Breast epithelium (tissue), 3 donors: ENCODE measurements at regions not wholly inside any gene's neighbourhood (a gene's known extent, or its start where the extent isn't known, plus 50 kb on each side); places are given as distances from the start of the nearest gene placed in this dataset.

Source experiments
- CTCF ChIP-seq, 3 donors: fragments of 450-650 bp; IDR thresholded peaks; one replicate each; pipeline ENCODE4 v1.5.1; 2016 to 2017; ENCODE audit warnings: antibody characterized with exemption in 3 of 3, mild to moderate bottlenecking in 3 of 3, moderate library complexity in 3 of 3
- POLR2A ChIP-seq: fragments of 450-650 bp; IDR thresholded peaks from one replicate; pipeline ENCODE4 v1.6.1; 2016; ENCODE audit warnings: antibody characterized with exemption, mild to moderate bottlenecking, moderate library complexity
- POLR2AphosphoS5 ChIP-seq, 3 donors: sonication (generic); formaldehyde crosslinking; IDR thresholded peaks; one replicate each; pipeline ENCODE4 v1.6.1; 2017; ENCODE audit warnings: antibody characterized with exemption in 3 of 3

GRCh38 chr9:102479191-102479590 is 515.9 kb upstream of the CYLC2 start:
- TF ChIP-seq POLR2A (no peak), CTCF (IDR thresholded peaks at IDR 0.05) (no peak), POLR2AphosphoS5 (IDR thresholded peaks at IDR 0.05) (no peak)
